PC-9 (cell line): ENCODE measurements at regions not wholly inside any gene's neighbourhood (a gene's known extent, or its start where the extent isn't known, plus 50 kb on each side); places are given as distances from the start of the nearest gene placed in this dataset.

ENCODE experiments used
- EZH2 ChIP-seq: fragments of 200-600 bp; sonication (generic); IDR thresholded peaks from 2 replicates; pipeline ENCODE4 v1.8.0; 2017; ENCODE audit warnings: antibody characterized with exemption, low read depth
- TF ChIP-seq, protein P1 (sequence below): fragments of 200-600 bp; sonication (generic); conservative IDR thresholded peaks from 2 replicates; pipeline ENCODE4 v1.6.1; 2017; ENCODE audit warnings: mixed run types, antibody characterized with exemption, mild to moderate bottlenecking, moderate library complexity

DNA sequence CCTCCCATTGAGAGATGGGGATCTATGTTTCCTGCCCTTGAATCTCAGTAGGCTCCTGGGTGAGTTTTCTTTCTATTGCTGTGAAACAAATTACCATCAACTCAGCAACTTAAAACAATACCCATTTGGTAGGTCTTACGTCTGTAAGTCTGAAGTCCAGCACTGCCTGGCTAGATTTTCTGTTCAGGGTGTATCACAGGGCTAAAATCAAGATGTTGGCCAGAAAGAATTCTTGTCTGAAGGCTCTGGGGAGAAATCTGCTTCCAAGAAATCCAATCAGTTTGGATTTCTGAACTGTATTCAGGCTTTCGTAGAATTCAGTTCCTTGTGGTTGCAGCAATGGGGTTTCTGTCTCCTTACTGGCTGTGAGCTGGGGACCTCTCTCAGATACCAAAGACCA is 99.6 kb upstream of the SLC24A3 start:
- TF ChIP-seq, protein P1, sequence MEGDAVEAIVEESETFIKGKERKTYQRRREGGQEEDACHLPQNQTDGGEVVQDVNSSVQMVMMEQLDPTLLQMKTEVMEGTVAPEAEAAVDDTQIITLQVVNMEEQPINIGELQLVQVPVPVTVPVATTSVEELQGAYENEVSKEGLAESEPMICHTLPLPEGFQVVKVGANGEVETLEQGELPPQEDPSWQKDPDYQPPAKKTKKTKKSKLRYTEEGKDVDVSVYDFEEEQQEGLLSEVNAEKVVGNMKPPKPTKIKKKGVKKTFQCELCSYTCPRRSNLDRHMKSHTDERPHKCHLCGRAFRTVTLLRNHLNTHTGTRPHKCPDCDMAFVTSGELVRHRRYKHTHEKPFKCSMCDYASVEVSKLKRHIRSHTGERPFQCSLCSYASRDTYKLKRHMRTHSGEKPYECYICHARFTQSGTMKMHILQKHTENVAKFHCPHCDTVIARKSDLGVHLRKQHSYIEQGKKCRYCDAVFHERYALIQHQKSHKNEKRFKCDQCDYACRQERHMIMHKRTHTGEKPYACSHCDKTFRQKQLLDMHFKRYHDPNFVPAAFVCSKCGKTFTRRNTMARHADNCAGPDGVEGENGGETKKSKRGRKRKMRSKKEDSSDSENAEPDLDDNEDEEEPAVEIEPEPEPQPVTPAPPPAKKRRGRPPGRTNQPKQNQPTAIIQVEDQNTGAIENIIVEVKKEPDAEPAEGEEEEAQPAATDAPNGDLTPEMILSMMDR: no peak
- no peak for TF ChIP-seq EZH2
